GM23338 (cell line): ENCODE measurements at regions not wholly inside any gene's neighbourhood (a gene's known extent, or its start where the extent isn't known, plus 50 kb on each side); places are given as distances from the start of the nearest gene placed in this dataset.

Experiments used
- ATAC-seq: fragments of 200-7000 bp; cut with Tn5 transposase; 3 replicates; pipeline ENCODE4 v1.9.1; 2020
- DNase-seq: peaks from one replicate; pipeline ENCODE4 v3.0.0-alpha.2; 2015; ENCODE audit warnings: low spot score
- H2AFZ ChIP-seq: fragments of 200-600 bp; sonication (generic); 2 replicates; pipeline ENCODE4 v1.8.0; 2016; ENCODE audit warnings: antibody characterized with exemption, mild to moderate bottlenecking, moderate library complexity
- H3F3A ChIP-seq: fragments of 200-600 bp; sonication (generic); replicated peaks from 2 replicates; pipeline ENCODE4 v1.8.0; 2017; ENCODE audit warnings: antibody characterized with exemption, mixed run types, low read depth
- H3K27ac ChIP-seq: fragments of 200-600 bp; sonication (generic); 2 replicates; pipeline ENCODE4 v1.6.1; 2016; ENCODE audit warnings: low read depth
- H3K27me3 ChIP-seq: fragments of 200-600 bp; sonication (generic); 2 replicates; pipeline ENCODE4 v1.8.0; 2016; ENCODE audit warnings: mild to moderate bottlenecking, mixed run types, moderate library complexity; ENCODE audit not compliant: insufficient read depth
- H3K36me3 ChIP-seq: fragments of 200-600 bp; sonication (generic); 2 replicates; pipeline ENCODE4 v1.8.0; 2016; ENCODE audit warnings: mild to moderate bottlenecking; ENCODE audit not compliant: insufficient read depth
- H3K4me1 ChIP-seq: fragments of 200-600 bp; sonication (generic); 2 replicates; pipeline ENCODE4 v1.8.0; 2016; ENCODE audit warnings: mild to moderate bottlenecking, moderate library complexity; ENCODE audit not compliant: insufficient read depth
- H3K4me2 ChIP-seq: fragments of 200-600 bp; sonication (generic); 2 replicates; pipeline ENCODE4 v1.7.1; 2017; ENCODE audit warnings: mixed run types
- H3K4me3 ChIP-seq: fragments of 200-600 bp; sonication (generic); 2 replicates; pipeline ENCODE4 v1.6.1; 2016; ENCODE audit warnings: mixed run types
- H3K79me2 ChIP-seq: fragments of 200-600 bp; sonication (generic); replicated peaks from 2 replicates; pipeline ENCODE4 v1.8.0; 2017; ENCODE audit warnings: mild to moderate bottlenecking; ENCODE audit not compliant: insufficient read depth
- H3K9me2 ChIP-seq: fragments of 200-600 bp; sonication (generic); 2 replicates; pipeline ENCODE4 v1.8.0; 2017; ENCODE audit not compliant: insufficient read depth
- H4K20me1 ChIP-seq: fragments of 200-600 bp; sonication (generic); replicated peaks from 2 replicates; pipeline ENCODE4 v1.8.0; 2017; ENCODE audit warnings: mild to moderate bottlenecking; ENCODE audit not compliant: insufficient read depth
- H3K27ac Mint-ChIP-seq: 2 replicates; pipeline ENCODE4 v1.8.0; 2020; ENCODE audit warnings: inconsistent platforms, mild to moderate bottlenecking, moderate library complexity, mixed read lengths
- H3K27me3 Mint-ChIP-seq: 3 replicates; pipeline ENCODE4 v1.8.0; 2022; ENCODE audit warnings: low read depth, mild to moderate bottlenecking, moderate library complexity, mixed read lengths, inconsistent platforms; ENCODE audit not compliant: insufficient read depth, poor library complexity
- H3K36me3 Mint-ChIP-seq: 3 replicates; pipeline ENCODE4 v1.8.0; 2021; ENCODE audit warnings: low read depth, mild to moderate bottlenecking, inconsistent platforms, moderate library complexity, mixed read lengths
- H3K4me1 Mint-ChIP-seq: 3 replicates; pipeline ENCODE4 v1.8.0; 2020; ENCODE audit warnings: mild to moderate bottlenecking, inconsistent platforms, mixed read lengths
- H3K4me3 Mint-ChIP-seq: 3 replicates; pipeline ENCODE4 v1.8.0; 2021; ENCODE audit warnings: moderate library complexity, mild to moderate bottlenecking, inconsistent platforms, mixed read lengths
- H3K9me3 Mint-ChIP-seq: 3 replicates; pipeline ENCODE4 v1.8.0; 2020; ENCODE audit warnings: moderate library complexity, mild to moderate bottlenecking, inconsistent platforms, mixed read lengths
- CREB1 ChIP-seq: fragments of 250-450 bp; sonication (Bioruptor Pico); IDR thresholded peaks from 2 replicates; pipeline ENCODE4 v1.5.0; 2020; ENCODE audit warnings: low read depth, mild to moderate bottlenecking, moderate library complexity
- EZH2 ChIP-seq: fragments of 200-600 bp; sonication (generic); IDR thresholded peaks from one replicate; pipeline ENCODE4 v1.8.0; 2017; ENCODE audit warnings: antibody characterized with exemption, mild to moderate bottlenecking, low read depth; ENCODE audit not compliant: unreplicated experiment
- EZH2phosphoT487 ChIP-seq: fragments of 200-600 bp; sonication (generic); IDR thresholded peaks from one replicate; pipeline ENCODE4 v1.8.1; 2018; ENCODE audit warnings: antibody characterized with exemption; ENCODE audit not compliant: unreplicated experiment
- JUNB ChIP-seq: IDR thresholded peaks from one replicate; pipeline ENCODE4 v1.6.1; 2016; ENCODE audit warnings: antibody characterized with exemption; ENCODE audit not compliant: unreplicated experiment
- NANOG ChIP-seq: IDR thresholded peaks from 2 replicates; pipeline ENCODE4 v1.6.1; 2016; ENCODE audit warnings: antibody characterized with exemption, borderline replicate concordance
- POLR2AphosphoS5 ChIP-seq: IDR thresholded peaks from 2 replicates; pipeline ENCODE4 v1.6.1; 2016; ENCODE audit warnings: antibody characterized with exemption, low read depth
- REST ChIP-seq: IDR thresholded peaks from one replicate; pipeline ENCODE4 v1.6.1; 2018; ENCODE audit warnings: antibody characterized with exemption; ENCODE audit not compliant: unreplicated experiment
- STAT1 ChIP-seq: IDR thresholded peaks from one replicate; pipeline ENCODE4 v1.6.1; 2016; ENCODE audit warnings: antibody characterized with exemption; ENCODE audit not compliant: unreplicated experiment
- ZNF114 ChIP-seq: fragments of 250-450 bp; sonication (Bioruptor Pico); IDR thresholded peaks from 2 replicates; pipeline ENCODE4 v1.5.0; 2020; ENCODE audit warnings: mild to moderate bottlenecking, moderate library complexity
- ZNF331 ChIP-seq: fragments of 250-450 bp; sonication (Bioruptor Pico); IDR thresholded peaks from 2 replicates; pipeline ENCODE4 v1.5.0; 2020; ENCODE audit warnings: low read depth, mild to moderate bottlenecking, moderate library complexity
- TF ChIP-seq, protein P1 (sequence below): fragments of 250-450 bp; sonication (Bioruptor Pico); IDR thresholded peaks from 2 replicates; pipeline ENCODE4 v1.5.0; 2020; ENCODE audit warnings: mild to moderate bottlenecking, moderate library complexity
- TF ChIP-seq, protein P2 (sequence below): IDR thresholded peaks from 2 replicates; pipeline ENCODE4 v1.6.1; 2016; ENCODE audit warnings: antibody characterized with exemption
- TF ChIP-seq, protein P3 (sequence below), 2 experiments: fragments of 200-600 bp in 1 of 2; sonication (generic) in 1 of 2; conservative IDR thresholded peaks; 2 replicates each; pipeline versions ENCODE4 v1.5.1 to v1.6.1; 2016 to 2017; ENCODE audit warnings: antibody characterized with exemption in 2 of 2, low read depth in 2 of 2, mild to moderate bottlenecking in 2 of 2, moderate library complexity in 1 of 2

GRCh38 chr7:1301882-1302251, 69.2 kb downstream of the UNCX start:
- no peak for TF ChIP-seq ZNF114
- TF ChIP-seq ZNF331 (CRISPR knock-in tag) = no peak
- no peak for TF ChIP-seq REST
- TF ChIP-seq POLR2AphosphoS5 = no peak
- TF ChIP-seq CREB1 (CRISPR knock-in tag) = no peak
- TF ChIP-seq NANOG = no peak
- no peak for TF ChIP-seq EZH2phosphoT487
- TF ChIP-seq, protein P1, sequence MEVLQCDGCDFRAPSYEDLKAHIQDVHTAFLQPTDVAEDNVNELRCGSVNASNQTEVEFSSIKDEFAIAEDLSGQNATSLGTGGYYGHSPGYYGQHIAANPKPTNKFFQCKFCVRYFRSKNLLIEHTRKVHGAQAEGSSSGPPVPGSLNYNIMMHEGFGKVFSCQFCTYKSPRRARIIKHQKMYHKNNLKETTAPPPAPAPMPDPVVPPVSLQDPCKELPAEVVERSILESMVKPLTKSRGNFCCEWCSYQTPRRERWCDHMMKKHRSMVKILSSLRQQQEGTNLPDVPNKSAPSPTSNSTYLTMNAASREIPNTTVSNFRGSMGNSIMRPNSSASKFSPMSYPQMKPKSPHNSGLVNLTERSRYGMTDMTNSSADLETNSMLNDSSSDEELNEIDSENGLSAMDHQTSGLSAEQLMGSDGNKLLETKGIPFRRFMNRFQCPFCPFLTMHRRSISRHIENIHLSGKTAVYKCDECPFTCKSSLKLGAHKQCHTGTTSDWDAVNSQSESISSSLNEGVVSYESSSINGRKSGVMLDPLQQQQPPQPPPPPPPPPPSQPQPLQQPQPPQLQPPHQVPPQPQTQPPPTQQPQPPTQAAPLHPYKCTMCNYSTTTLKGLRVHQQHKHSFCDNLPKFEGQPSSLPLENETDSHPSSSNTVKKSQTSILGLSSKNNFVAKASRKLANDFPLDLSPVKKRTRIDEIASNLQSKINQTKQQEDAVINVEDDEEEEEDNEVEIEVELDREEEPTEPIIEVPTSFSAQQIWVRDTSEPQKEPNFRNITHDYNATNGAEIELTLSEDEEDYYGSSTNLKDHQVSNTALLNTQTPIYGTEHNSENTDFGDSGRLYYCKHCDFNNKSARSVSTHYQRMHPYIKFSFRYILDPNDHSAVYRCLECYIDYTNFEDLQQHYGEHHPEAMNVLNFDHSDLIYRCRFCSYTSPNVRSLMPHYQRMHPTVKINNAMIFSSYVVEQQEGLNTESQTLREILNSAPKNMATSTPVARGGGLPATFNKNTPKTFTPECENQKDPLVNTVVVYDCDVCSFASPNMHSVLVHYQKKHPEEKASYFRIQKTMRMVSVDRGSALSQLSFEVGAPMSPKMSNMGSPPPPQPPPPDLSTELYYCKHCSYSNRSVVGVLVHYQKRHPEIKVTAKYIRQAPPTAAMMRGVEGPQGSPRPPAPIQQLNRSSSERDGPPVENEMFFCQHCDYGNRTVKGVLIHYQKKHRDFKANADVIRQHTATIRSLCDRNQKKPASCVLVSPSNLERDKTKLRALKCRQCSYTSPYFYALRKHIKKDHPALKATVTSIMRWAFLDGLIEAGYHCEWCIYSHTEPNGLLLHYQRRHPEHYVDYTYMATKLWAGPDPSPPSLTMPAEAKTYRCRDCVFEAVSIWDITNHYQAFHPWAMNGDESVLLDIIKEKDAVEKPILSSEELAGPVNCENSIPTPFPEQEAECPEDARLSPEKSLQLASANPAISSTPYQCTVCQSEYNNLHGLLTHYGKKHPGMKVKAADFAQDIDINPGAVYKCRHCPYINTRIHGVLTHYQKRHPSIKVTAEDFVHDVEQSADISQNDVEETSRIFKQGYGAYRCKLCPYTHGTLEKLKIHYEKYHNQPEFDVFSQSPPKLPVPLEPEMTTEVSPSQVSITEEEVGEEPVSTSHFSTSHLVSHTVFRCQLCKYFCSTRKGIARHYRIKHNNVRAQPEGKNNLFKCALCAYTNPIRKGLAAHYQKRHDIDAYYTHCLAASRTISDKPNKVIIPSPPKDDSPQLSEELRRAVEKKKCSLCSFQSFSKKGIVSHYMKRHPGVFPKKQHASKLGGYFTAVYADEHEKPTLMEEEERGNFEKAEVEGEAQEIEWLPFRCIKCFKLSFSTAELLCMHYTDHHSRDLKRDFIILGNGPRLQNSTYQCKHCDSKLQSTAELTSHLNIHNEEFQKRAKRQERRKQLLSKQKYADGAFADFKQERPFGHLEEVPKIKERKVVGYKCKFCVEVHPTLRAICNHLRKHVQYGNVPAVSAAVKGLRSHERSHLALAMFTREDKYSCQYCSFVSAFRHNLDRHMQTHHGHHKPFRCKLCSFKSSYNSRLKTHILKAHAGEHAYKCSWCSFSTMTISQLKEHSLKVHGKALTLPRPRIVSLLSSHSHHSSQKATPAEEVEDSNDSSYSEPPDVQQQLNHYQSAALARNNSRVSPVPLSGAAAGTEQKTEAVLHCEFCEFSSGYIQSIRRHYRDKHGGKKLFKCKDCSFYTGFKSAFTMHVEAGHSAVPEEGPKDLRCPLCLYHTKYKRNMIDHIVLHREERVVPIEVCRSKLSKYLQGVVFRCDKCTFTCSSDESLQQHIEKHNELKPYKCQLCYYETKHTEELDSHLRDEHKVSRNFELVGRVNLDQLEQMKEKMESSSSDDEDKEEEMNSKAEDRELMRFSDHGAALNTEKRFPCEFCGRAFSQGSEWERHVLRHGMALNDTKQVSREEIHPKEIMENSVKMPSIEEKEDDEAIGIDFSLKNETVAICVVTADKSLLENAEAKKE (CRISPR knock-in tag) = no peak
- TF ChIP-seq, protein P2, sequence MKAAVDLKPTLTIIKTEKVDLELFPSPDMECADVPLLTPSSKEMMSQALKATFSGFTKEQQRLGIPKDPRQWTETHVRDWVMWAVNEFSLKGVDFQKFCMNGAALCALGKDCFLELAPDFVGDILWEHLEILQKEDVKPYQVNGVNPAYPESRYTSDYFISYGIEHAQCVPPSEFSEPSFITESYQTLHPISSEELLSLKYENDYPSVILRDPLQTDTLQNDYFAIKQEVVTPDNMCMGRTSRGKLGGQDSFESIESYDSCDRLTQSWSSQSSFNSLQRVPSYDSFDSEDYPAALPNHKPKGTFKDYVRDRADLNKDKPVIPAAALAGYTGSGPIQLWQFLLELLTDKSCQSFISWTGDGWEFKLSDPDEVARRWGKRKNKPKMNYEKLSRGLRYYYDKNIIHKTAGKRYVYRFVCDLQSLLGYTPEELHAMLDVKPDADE = no peak
- no peak for TF ChIP-seq JUNB
- no peak for TF ChIP-seq STAT1
- TF ChIP-seq, protein P3, sequence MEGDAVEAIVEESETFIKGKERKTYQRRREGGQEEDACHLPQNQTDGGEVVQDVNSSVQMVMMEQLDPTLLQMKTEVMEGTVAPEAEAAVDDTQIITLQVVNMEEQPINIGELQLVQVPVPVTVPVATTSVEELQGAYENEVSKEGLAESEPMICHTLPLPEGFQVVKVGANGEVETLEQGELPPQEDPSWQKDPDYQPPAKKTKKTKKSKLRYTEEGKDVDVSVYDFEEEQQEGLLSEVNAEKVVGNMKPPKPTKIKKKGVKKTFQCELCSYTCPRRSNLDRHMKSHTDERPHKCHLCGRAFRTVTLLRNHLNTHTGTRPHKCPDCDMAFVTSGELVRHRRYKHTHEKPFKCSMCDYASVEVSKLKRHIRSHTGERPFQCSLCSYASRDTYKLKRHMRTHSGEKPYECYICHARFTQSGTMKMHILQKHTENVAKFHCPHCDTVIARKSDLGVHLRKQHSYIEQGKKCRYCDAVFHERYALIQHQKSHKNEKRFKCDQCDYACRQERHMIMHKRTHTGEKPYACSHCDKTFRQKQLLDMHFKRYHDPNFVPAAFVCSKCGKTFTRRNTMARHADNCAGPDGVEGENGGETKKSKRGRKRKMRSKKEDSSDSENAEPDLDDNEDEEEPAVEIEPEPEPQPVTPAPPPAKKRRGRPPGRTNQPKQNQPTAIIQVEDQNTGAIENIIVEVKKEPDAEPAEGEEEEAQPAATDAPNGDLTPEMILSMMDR (conservative IDR thresholded peaks at IDR 0.05; ENCODE audit: low read depth in 2 of 2) = no peak
- TF ChIP-seq EZH2 = no peak
- H3K27me3 Mint-ChIP-seq = peaks cover 5% of the 10 kb centered on the region
- no peaks in the 10 kb centered on the region for H3K36me3 Mint-ChIP-seq
- Histone ChIP-seq H3K9me2 (no peaks in the 10 kb centered on the region), H3K4me3 (no peak overlapping the region), H3F3A (no peaks in the 10 kb centered on the region), H3K4me1 (no peaks in the 10 kb centered on the region), H3K27ac (no peak overlapping the region), H3K79me2 (no peaks in the 10 kb centered on the region), H3K27me3 (no peaks in the 10 kb centered on the region), H3K4me2 (no peak overlapping the region), H3K36me3 (no peaks in the 10 kb centered on the region), H2AFZ (no peak overlapping the region), H4K20me1 (0 out of 2 replicates have a peak, but pooled peaks cover 2% of the 10 kb centered on the region)
- no peak overlapping the region for H3K27ac Mint-ChIP-seq
- no peak for ATAC-seq
- H3K4me3 Mint-ChIP-seq = no peak overlapping the region
- no peak for DNase-seq
- no peaks in the 10 kb centered on the region for H3K4me1 Mint-ChIP-seq
- 0 out of 3 replicates have a peak, but pooled peaks cover 3% of the 10 kb centered on the region for H3K9me3 Mint-ChIP-seq
